Embryonic facial prominence (tissue), 1 donor: ENCODE measurements at regions not wholly inside any gene's neighbourhood (a gene's known extent, or its start where the extent isn't known, plus 50 kb on each side); places are given as distances from the start of the nearest gene placed in this dataset.

Source experiments
- DNase-seq: peaks from one replicate; pipeline ENCODE4 v3.0.0-alpha.2; 2016; ENCODE audit errors: extremely low spot score

DNA sequence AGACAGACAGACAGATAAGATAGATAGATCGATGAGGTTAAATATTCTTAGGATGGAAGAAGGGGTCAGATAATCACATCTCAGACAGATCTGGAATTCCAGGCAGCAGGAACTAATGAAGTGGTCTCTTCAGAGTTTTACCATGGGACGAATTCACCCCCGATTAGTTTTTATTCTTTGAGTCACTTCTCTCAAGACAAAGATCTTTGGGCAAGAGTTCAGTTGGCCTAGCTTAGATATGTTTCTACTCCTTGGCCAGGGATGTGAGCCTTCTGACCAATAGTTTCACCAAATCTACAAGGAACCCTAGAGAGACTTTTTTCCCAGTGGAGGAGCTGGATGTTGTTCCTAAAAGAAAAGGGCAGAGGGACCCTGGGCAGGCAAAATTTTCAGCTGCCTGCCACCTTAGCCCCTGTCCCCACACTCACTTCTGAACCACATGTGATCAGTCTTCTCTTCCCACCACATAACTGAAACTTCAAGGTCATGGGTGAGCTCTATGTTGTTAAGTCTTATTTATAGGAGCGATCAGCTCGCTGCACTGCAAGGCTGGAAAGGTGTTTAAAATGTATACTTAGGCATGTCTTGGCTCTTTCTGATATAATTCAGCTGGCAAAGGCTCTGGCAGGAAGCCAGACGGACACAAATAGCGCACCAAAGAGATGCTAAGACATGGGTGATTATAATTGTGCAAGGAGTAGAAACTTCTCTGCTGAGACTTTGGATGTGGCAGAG, 132.9 kb downstream of the PALM2AKAP2 start:
- DNase-seq: no peak

DNA sequence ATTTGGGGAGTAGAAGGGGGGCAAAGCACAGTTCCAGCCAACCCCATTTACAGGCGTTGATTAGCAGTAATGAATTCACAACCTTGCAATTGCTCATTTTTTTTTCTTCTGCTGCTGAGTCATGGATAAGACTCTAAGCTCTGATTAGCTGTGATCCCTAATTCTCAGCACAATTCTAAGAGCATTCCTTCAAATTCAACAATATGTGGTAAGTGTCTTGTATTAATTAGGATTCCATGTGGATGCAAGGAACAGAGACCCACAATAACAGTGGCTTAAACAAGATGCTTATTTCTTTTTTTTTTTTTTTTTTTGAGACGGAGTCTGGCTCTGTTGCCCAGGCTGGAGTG, 133.4 kb downstream of the PALM2AKAP2 start:
- DNase-seq: no peak

DNA sequence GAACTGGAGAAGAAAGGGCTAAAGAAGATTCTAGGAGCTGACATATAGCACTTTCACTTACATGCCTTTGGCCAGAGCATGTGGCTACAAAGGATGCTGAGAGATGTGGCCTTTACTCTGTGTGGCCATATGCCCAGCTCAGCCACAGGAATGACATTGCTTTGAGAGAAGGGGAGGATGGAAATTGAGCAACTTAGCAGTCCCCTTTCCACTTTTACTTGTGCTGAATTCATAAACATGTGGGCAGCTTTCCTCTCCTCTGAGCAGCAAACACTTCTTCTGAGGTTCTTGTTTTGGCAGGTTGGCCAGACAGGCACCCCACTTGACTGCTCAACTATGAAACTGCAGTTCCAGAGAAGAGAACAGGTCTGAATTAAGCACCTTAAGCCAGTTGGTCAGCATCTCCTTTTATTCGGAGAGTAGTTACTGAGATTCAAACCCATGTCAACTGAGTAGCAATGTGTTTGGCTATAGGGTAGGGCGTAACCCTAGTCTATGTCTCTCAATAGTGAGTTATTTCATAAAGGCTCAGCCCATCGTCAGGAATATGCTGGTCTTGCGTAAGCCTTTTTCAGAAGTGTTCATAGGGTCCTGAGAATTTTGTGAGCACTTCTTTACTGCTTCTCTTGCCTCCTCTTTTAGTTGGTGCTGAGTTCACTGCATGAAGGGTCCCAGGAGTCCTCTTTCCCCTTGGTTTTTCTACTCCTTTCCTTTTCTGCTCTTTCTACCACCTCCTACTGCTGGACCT, 134.5 kb downstream of the PALM2AKAP2 start:
- DNase-seq: no peak

DNA sequence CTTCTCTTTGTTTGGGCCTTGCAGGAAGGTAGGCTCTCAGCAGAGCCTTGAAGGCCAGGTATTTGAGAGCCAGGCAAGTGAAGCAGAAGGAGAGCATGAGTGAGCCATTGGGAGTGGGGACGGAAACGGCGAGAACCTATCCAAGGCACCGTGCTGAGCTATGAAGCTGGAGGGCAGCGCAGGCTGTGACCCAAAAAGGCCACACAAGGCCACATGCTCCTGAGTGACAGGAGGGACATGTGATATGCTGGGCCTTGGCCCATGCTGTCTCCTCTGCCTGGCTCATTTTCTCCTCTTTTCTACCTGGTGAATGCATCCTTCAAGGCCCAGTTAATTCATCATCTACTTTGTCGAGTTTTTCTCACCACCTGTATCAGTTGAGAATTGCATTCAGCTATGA, 136.3 kb downstream of the PALM2AKAP2 start:
- no peak for DNase-seq

DNA sequence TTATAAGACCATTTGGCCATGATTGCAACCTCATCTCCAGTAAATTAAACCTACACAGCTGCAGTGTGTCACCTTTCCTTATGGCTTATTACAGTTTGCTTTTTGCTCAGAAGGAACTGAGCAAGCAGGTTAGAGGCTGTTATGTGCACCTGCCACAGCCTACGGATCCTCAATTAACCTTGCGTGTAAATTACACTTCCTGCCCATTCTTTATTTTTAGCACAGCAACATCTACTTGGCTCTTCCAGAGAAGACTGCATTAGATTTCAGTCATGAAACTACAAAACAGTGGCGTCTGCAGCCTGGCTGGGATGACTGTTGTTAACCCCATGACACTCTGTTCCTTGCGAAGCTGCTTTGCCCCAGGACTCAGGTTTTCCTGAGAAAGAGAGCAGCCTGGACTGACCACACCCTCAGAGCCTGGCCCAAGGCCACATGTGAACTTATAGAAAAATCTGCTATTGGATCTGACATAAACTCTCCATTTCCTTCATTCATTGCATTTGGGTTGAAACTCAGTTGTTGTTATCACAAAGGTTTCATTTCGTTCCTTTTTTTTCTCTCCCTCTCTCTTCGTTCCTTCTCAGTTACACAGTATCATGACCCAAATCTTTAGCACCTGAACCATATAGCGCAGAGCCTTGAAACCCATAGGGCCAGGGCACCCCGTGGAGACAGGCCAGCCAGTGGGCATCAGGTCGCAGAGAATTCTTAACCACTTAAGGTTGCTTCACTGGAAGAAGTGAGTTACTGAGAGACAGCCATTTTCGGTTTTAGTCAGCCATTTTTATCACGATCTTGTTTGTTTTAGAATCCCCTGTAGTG, 138.6 kb downstream of the PALM2AKAP2 start:
- DNase-seq: no peak

DNA sequence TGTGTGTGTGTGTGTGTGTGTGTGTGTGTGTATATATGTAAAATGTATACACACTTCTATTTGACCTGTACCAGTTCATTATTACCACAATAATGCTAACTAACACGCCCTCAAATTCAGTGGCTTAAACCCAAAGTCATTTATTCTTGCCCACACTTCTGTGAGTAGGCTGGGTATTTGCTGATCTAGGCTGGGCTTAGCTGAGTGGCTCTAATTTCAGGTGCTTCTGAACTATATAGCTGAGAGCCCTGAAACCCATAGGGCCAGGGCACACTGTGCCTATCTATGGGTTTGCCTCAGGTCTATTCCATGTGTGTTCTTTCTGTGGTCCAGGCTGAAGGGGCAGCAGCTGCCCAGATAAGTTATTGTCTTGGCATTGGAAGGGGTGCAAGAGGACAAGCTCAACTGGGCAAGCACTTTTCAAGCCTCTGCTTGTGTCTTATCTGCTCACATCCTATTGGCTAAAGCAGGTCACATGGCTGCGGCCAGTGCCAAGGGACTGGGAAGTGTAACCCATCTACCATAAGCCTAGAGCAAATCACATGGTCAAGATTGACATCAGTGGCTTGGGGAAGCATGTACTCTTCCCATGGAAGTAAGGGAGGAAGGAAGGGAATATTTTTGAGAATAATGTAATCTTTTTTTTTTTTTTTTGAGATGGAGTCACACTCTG, 139.9 kb downstream of the PALM2AKAP2 start:
- no peak for DNase-seq

DNA sequence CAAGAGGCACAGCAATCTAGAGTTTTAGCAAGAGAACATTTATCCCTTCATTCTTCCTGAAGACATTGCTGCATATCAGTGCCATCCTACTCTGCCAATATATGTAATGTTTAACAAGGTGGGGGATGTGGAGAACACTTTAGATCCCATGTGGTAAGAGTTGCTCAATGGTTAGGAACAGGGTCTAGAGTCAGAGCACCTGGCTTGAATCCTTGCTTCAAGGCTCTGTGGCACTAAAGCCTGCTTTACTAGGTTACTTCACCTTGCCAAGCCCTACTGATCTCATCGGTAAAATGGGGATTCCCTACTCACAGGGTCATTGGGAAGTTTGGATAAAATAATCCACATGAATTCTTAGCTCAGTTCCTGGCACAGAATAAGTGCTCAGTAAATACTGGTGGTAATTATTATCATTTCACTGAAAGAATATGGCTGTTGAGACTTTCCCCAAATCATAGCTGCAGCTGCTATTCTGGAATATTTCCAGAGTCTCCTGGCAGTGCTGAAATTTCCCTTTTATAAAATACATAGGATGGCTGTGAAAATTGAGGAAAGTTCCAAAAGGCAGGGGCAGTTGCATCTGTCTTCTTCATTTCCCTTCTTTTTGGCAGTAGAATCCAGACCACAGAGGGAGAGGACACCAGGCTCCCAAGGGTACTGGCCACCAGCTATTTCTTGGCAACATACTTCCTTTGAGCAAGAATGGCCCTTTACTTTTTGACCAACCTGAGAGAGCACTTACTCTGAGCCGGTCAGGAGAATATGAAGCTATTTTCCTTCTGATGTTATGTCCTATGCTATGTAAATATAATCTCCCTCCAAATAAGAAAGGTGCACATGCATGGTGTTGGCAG, 142.8 kb downstream of the PALM2AKAP2 start:
- no peak for DNase-seq

DNA sequence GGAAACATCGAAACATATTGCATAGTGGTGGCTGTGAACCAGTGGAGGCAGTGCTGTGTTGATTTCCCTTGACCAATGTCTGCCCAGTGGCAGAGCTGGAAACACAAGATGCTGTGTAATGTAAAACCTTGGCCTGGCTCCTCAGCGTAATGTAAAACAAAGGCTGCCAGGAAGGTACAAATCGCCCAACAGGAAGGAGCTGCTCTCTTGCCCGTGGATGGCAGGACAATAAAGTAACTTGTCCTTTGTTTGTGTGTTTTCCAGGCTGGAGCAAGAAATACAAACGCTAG, 143.4 kb downstream of the PALM2AKAP2 start:
- DNase-seq: no peak

DNA sequence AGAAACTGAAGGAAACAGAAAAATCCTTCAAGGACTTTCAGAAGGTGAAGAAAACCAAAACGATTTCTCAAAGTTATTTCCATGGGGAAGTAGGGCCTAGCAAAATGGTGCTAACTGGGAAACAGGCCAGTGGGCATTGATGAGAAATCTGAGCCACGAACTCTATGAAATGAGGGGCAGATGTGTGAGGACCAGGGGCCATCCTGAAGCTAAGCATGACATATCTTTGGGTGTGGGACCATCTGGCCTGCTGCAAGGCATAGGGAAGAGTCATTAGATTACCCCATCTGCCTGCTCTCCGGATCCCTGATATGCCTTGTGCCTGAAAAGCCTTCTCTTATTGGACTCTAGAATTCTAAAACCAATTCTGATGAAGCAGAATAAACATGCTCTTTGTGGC, 143.8 kb downstream of the PALM2AKAP2 start:
- DNase-seq: no peak

DNA sequence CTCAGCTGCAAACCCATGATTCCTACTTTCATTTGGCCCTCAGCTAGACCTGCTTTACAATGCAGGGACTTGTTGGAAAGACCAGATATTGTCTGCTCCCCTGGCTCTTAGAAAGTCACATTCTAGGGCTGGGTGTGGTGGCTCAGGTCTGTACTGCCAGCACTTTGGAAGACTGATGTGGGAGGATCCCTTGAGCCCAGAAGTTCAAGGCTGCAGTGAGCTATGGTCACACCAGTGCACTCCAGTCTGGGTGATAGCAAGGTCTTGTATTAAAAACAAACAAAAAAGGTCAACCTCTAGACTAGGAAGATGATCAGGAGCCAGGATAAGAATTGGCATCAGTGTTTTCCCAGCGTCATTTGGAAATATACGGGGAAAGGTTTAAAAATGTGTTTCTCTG, 145.8 kb downstream of the PALM2AKAP2 start:
- no peak for DNase-seq

DNA sequence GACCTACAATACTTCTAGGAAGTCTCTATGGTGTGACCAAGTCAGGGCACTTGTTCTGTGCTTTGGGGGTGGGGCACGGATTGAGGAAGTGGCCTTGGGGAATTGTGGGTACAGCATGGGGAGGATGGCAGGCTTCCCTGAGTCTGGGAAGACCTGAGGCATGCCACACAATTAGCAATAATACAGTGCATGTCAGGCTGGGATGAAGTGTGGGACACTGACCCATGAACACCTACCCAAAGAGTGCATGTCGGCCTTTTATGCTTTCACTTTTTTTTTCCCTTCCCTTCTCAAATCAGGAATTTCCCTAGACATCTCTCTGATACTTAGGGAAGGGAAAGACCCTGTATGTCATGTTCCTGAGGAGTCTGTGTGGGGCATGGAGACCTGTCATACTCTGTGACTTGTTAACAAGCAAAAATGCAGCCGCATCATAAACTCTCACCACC, 146.4 kb downstream of the PALM2AKAP2 start:
- DNase-seq: no peak

DNA sequence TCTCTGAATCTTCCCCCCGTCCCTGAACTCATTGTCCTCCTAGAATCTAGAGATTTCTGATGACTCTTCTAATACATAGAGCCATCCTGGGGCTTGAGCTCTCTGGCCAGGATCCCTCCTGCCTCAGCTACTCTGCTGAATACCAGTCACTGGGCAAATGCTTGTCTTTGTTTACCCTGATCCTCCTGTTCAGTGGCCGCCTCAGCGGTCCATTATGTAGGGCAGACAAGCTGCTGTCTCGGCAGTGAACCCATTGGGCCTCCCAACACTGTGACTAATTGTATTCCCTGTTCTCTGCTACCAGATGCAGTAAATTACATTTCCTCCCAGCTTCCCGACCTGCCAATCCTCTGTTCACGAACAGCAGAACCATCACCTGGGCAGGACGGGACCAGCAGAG, 151.6 kb downstream of the PALM2AKAP2 start:
- no peak for DNase-seq

DNA sequence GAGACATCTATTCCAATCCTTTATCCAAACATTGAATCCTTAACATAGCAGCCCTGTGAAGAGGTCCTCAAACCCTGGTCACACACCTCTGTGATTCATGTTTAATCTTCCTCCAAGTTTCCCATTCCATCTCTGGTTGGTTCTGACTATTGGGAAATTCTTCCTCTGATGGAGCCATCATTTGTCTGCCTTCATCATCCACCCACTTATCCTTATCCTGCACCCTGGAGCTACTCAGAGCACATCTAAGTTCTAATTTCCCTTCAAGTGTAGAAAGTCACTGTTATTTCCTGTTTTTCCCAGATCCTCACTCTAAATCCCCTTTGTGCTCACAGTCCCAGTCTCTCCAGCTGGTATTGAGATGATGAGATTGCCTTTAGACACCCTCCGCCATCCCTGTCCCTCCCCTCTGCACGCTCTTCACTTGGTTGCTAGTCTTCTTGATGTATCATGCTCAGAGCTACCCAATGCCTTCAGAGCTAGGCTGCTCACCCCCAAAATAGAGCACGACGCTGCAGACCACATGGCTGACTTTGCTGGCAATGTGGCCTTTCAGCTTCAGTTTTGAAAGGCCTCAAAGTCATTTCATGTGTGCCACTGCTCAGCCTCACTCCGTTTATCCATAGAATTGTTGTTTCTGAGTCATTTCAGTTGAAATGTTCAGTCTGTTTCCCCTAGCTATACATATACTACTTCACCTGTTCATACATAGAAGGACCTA, 154.3 kb downstream of the PALM2AKAP2 start:
- no peak for DNase-seq

DNA sequence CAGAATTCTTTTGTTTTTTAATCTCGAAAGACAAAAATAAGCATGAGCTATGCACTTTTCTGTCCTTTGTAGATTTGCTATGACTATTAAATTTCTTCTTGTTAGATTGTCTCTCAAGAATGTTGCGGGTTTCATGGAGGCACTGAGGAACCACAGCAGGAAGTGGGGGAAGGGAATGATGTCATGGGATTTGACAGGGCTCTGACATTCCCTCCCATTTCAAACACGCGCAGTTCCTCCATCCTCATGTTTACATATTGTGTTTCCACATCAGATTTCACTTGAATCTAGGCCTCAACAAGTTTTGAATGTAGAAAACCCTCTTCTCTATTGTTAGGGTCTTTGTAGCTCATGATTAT, 154.8 kb downstream of the PALM2AKAP2 start:
- DNase-seq: no peak

DNA sequence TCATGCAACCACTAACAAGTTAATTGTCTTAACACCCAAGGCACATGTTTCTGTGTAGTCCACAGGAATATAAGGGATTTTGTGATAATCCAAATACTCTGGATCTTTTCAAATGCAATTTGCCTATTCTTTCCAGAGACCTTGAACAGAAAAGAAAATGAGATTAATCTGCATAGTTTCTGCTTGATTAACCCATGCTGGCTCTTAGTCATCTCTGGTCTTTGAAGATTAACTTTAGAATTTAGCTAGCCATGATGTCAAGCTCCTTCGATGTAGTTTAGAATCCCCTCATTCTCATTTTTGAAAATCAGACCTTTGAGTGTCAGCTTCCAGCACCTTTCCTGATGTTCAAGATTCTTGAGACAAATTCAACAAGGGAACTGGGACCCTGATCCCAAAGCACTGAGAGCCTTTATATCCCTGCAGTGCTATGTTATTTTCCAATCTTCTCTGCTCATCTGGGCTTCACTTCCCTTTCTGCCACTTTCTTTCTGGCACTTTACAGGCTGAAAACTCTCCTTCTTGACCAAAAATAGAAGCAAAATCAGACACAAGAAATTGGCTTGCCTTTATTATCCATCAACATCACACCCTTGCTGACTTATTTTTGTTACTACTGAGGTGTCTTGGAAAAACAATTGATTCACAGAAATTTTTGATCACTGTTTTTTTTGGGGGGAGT, 155.5 kb downstream of the PALM2AKAP2 start:
- no peak for DNase-seq

DNA sequence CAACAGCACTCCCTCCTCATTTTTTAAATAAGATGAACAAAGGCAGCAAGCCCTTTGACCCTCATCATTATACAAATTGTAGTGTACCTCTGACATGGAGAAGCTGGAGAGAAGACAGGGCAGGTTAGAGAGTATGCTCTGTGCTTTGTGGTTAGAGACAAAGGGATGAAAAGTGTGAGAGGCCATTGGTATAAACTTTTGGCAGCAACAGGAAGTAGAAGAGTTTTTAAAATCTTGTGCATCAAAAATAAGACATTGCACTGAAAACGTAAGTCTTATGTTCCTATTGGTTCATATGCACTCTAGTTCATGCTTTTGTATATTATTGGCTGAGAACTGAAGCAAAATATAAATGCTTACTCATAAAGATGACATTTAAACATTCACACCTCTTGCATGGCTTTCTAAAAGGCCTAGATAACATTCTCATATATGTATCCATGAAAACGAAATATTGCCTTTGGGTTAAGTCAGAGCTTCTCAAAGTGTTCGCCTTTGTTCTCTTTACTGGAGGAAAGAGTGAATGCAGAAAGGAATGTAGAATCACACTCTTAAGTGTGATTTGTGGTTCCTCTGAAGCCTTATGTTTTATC, 158.0 kb downstream of the PALM2AKAP2 start:
- DNase-seq: no peak

DNA sequence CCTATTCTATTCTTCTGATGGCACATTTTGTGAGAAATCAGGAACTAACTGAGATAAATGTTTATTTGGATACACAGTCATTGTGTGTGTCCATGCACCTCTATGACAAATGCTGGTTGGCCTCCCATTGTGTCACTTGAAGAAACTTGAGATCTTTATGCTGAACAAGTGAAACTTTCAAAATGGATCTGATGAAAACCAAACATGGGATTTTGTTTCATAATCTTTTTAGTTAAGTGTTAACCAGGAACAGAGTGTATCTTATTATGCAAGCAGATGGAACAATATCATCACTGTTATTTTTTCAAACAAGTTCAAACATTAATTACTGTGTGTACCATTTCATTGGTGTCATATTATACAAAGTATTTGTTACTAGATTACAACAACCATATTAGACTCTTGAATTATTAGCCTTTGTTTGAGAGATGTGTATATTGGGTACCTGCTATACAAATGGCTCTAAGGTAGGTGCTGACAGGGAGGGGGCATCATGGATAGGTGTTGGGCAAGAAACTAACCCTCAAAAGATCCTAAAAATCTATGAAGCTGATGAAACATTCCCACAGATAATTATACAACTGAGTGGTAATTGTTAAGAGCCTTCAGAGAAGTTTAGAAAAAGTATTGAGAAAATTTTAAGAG, 159.8 kb downstream of the PALM2AKAP2 start:
- DNase-seq: no peak

DNA sequence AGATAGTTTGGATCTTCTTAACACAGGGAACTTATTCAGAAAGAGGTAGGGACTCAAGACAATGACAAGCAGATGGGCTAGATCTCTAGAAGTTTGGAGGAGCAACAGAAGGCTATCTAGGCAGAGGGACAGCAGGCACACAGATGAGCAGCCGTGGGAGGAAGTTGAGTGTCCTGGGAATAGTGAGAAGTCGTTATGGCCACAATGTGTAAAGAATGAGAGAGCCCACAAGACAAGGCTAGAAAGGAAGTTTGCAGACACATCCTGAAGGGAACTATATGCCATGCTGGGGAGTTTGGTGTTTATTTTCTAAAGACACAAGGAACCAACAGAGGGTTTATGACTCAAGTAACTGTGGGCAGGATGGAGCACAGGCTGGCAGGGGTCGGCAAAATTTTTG, 160.6 kb downstream of the PALM2AKAP2 start:
- no peak for DNase-seq

DNA sequence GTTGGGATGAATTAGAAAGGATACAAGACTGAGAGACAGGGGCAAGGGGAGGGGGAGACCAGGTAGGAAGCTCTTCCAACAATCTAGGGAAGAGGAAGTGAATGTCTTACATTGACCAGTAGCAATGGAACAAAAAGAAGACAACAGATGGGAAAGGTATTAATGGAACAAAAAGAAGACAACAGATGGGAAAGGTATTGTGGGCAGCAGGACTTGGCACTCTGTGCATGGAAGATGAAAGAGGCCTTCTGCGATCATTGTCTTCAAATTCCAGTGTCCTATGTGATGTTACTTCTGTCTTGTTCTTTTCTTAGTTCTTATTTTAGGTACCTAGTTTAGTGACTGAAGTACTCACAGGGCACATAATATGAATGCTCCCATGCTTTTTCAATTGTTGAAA, 161.8 kb downstream of the PALM2AKAP2 start:
- no peak for DNase-seq
